Thoracic aorta (tissue), 2 donors: ENCODE measurements at regions not wholly inside any gene's neighbourhood (a gene's known extent, or its start where the extent isn't known, plus 50 kb on each side); places are given as distances from the start of the nearest gene placed in this dataset.

ENCODE experiments used
- ATAC-seq: fragments of 150-250 bp; one replicate; pipeline ENCODE4 v1.8.0; 2017; ENCODE audit warnings: low read depth; ENCODE audit not compliant: insufficient number of reproducible peaks, low FRiP score
- DNase-seq: peaks from one replicate; pipeline ENCODE4 v3.0.0-alpha.2; 2020; ENCODE audit warnings: low spot score
- H3K27ac ChIP-seq, 2 donors: fragments of 200-600 bp; sonication (generic); 1 replicate in 1 of 2; 2 replicates in 1 of 2; pipeline ENCODE4 v1.5.1; 2016; ENCODE audit warnings: mild to moderate bottlenecking in 2 of 2, moderate library complexity in 2 of 2
- H3K27me3 ChIP-seq: fragments of 200-600 bp; sonication (generic); replicated peaks from 2 replicates; pipeline ENCODE4 v1.6.0; 2016; ENCODE audit warnings: mild to moderate bottlenecking; ENCODE audit not compliant: insufficient read depth
- H3K36me3 ChIP-seq: fragments of 200-600 bp; sonication (generic); one replicate; pipeline ENCODE4 v1.5.1; 2016
- H3K4me1 ChIP-seq, 2 donors: fragments of 200-600 bp; sonication (generic); 1 replicate in 1 of 2; 2 replicates in 1 of 2; pipeline versions ENCODE4 v1.5.1 to v1.6.0; 2016; ENCODE audit warnings: low read depth in 2 of 2, mild to moderate bottlenecking in 1 of 2; ENCODE audit not compliant: control insufficient read depth in 1 of 2
- H3K4me3 ChIP-seq: fragments of 200-600 bp; sonication (generic); 2 replicates; pipeline ENCODE4 v1.5.1; 2016; ENCODE audit warnings: mild to moderate bottlenecking
- H3K9me3 ChIP-seq: fragments of 200-600 bp; sonication (generic); 2 replicates; pipeline ENCODE4 v1.5.1; 2016
- CTCF ChIP-seq: fragments of 200-600 bp; sonication (generic); IDR thresholded peaks from one replicate; pipeline ENCODE4 v1.5.1; 2019; ENCODE audit warnings: antibody characterized with exemption

GRCh38 chr7:31171216-31171785 is 119.2 kb downstream of the ADCYAP1R1 start:
- no peaks in the 10 kb centered on the region for H3K4me1 ChIP-seq
- TF ChIP-seq CTCF, result no peak
- H3K27ac ChIP-seq, result no peak overlapping the region
- H3K27me3 ChIP-seq, result no peaks in the 10 kb centered on the region
- H3K36me3 ChIP-seq, result no peaks in the 10 kb centered on the region
- no peak overlapping the region for H3K4me3 ChIP-seq
- DNase-seq (no peak), ATAC-seq (no peak)
- no peaks in the 10 kb centered on the region for H3K9me3 ChIP-seq
